RWPE1 (cell line): ENCODE measurements at regions not wholly inside any gene's neighbourhood (a gene's known extent, or its start where the extent isn't known, plus 50 kb on each side); places are given as distances from the start of the nearest gene placed in this dataset.

Source experiments
- CTCF ChIA-PET: fragments of 350-600 bp; sonication (Branson Sonifier 250); formaldehyde crosslinking; extraction: SDS; loops from one replicate; lab custom pipeline; 2021; lab: Yijun Ruan, JAX
- POLR2A ChIA-PET: fragments of 400-600 bp; formaldehyde crosslinking; extraction: SDS; loops from one replicate; lab custom pipeline; 2020; ENCODE audit warnings: antibody characterized with exemption; ENCODE audit not compliant: low non-redundant PET; lab: Yijun Ruan, JAX
- DNase-seq: peaks from one replicate; pipeline ENCODE4 v3.0.0; 2012; ENCODE audit warnings: low spot score
- H3K27ac ChIP-seq: fragments of 450-650 bp; 2 replicates; pipeline ENCODE4 v1.5.1; 2017
- TF ChIP-seq, protein P1 (sequence below): fragments of 450-650 bp; conservative IDR thresholded peaks from 2 replicates; pipeline ENCODE4 v1.5.1; 2017; ENCODE audit warnings: low read depth, mild to moderate bottlenecking

- DNase-seq = no peak
- ChIA-PET POLR2A (no interaction called here), CTCF (interaction anchor here (0.6 to 0.8 kb wide), 7 partner anchors 19 to 1163 kb away, joined by 3 to 5 read pairs (median 3); no protein-coding TSS in a partner anchor)
- H3K27ac ChIP-seq = no peak overlapping the region
- TF ChIP-seq, protein P1, sequence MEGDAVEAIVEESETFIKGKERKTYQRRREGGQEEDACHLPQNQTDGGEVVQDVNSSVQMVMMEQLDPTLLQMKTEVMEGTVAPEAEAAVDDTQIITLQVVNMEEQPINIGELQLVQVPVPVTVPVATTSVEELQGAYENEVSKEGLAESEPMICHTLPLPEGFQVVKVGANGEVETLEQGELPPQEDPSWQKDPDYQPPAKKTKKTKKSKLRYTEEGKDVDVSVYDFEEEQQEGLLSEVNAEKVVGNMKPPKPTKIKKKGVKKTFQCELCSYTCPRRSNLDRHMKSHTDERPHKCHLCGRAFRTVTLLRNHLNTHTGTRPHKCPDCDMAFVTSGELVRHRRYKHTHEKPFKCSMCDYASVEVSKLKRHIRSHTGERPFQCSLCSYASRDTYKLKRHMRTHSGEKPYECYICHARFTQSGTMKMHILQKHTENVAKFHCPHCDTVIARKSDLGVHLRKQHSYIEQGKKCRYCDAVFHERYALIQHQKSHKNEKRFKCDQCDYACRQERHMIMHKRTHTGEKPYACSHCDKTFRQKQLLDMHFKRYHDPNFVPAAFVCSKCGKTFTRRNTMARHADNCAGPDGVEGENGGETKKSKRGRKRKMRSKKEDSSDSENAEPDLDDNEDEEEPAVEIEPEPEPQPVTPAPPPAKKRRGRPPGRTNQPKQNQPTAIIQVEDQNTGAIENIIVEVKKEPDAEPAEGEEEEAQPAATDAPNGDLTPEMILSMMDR = peak; percentile 32
Measured at GRCh38 chr6:81075974-81076373, 676.5 kb downstream of the TENT5A start.

DNA sequence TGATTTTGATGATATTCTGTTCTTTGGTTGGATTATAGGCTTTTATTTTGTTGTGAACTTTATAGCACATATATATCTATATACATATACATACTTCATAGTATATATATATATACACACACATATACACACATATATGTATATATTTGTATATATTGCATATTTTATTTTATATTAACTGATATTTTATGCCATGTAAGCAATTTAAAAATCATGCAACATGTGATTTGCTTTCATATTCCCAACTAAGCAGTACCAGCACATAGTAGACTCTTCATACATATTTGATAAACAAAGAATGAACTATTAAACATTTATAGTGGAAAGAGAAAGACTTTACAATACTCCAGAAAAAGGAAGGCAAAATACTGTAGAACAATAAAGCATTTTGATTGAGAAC, 679.2 kb downstream of the TENT5A start:
- TF ChIP-seq, protein P1 = no peak
- no peak for DNase-seq
- no peak overlapping the region for H3K27ac ChIP-seq
- CTCF ChIA-PET = no interaction called here
- POLR2A ChIA-PET = no interaction called here

DNA sequence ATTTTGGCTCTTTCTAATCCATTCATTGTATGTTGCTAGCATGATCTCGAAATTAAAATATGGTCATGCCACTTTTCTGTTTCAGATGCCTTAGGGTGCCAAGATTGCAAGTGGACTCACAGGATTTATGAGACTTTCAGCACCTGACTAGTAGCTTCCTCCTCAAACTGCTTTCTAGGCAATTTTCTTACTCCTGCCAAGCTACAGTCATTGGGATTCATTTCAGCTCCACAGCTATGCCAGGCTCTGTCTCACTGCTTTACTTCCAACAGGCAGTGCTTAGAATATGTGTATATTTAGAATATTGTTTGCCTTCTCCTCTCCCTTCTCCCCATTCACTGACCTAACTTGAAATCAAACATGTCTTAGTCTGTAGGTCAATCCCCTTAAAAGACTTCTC, 681.4 kb downstream of the TENT5A start:
- DNase-seq = no peak
- ChIA-PET CTCF (no interaction called here), POLR2A (no interaction called here)
- H3K27ac ChIP-seq = no peak overlapping the region
- TF ChIP-seq, protein P1 = no peak

DNA sequence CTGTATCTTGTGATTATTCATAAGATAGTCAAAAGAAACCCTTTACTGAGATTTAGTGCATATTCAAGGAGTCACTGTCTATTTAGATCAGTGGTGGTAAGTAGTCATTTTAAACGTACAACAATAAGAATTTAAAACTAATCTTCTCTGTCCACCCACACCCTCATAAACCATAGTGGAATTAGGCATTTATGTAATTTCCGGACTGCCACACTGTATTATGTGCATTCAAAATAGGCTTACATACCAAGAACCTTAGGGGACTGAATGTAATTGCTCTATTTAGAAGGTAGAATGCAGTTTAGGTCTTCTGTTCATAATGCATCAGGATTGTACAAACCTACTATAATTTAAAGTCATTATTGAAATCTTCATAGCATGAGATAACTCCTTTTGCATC, 685.4 kb downstream of the TENT5A start:
- ChIA-PET POLR2A (no interaction called here), CTCF (no interaction called here)
- no peak overlapping the region for H3K27ac ChIP-seq
- TF ChIP-seq, protein P1 = no peak
- DNase-seq = no peak

- POLR2A ChIA-PET = no interaction called here
- H3K27ac ChIP-seq = no peak overlapping the region
- TF ChIP-seq, protein P1 = no peak
- DNase-seq = no peak
- CTCF ChIA-PET = no interaction called here
Measured at GRCh38 chr6:81063891-81064290, 688.6 kb downstream of the TENT5A start.

DNA sequence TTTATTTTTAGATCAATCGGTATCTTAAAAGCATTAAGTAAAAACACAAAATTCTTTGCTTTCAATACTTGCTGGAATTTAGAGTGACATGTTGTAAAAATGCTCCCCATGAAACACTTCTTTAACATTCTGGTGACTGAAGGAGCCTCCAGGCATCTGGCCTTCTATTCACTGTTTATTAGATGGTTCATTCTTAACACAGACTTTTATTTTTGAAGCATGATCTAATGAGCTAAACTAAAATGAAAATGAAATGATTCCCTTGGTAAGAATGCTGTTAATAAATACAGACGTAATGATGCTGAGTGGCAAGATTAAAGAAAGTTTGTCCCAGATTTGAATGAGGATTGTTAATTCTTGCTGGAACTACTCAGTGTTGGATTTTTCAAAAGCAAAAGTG, 698.4 kb downstream of the TENT5A start:
- ChIA-PET POLR2A (no interaction called here), CTCF (interaction anchor here (0.7 kb wide), 1 partner anchor 86 kb away, joined by 3 read pairs; no protein-coding TSS in a partner anchor)
- DNase-seq = no peak
- H3K27ac ChIP-seq = no peak overlapping the region
- TF ChIP-seq, protein P1 = no peak
